H1 (cell line): ENCODE measurements at regions not wholly inside any gene's neighbourhood (a gene's known extent, or its start where the extent isn't known, plus 50 kb on each side); places are given as distances from the start of the nearest gene placed in this dataset.

Experiments
- CTCF ChIP-seq, 3 experiments: IDR thresholded peaks; 1 replicate in 2 of 3; 2 replicates in 1 of 3; pipeline versions ENCODE4 v1.5.1 to v1.6.1; 2011; ENCODE audit warnings: low read length in 3 of 3, mild to moderate bottlenecking in 3 of 3, inconsistent platforms in 2 of 3, low read depth in 1 of 3, moderate library complexity in 1 of 3; ENCODE audit not compliant: insufficient read depth in 1 of 3; ENCODE audit errors: control extremely low read depth in 1 of 3
- GABPA ChIP-seq: IDR thresholded peaks from 2 replicates; pipeline ENCODE4 v1.6.1; 2011; ENCODE audit warnings: mild to moderate bottlenecking, low read length, moderate library complexity, borderline replicate concordance; ENCODE audit not compliant: insufficient read depth
- JUND ChIP-seq: IDR thresholded peaks from 2 replicates; pipeline ENCODE4 v1.6.1; 2011; ENCODE audit warnings: mild to moderate bottlenecking, improper control_type of control experiment, low read length
- KDM1A ChIP-seq: fragments of 200-600, 300-600 bp; sonication (generic); IDR thresholded peaks from 2 replicates; pipeline ENCODE4 v1.7.1; 2016; ENCODE audit warnings: mild to moderate bottlenecking, low read length, borderline replicate concordance
- KDM5A ChIP-seq: fragments of 200-600 bp; IDR thresholded peaks from 2 replicates; pipeline ENCODE4 v1.7.1; 2012; ENCODE audit warnings: mild to moderate bottlenecking, low read length, inconsistent platforms, mixed read lengths
- SAP30 ChIP-seq: fragments of 300-600 bp; sonication (generic); IDR thresholded peaks from 2 replicates; pipeline ENCODE4 v1.7.1; 2012; ENCODE audit warnings: low read length, moderate library complexity, mild to moderate bottlenecking, inconsistent platforms; ENCODE audit not compliant: insufficient read depth, insufficient replicate concordance
- SIRT6 ChIP-seq: IDR thresholded peaks from one replicate; pipeline ENCODE4 v1.7.1; 2012; ENCODE audit warnings: low read length, inconsistent platforms
- TCF12 ChIP-seq: IDR thresholded peaks from 2 replicates; pipeline ENCODE4 v1.6.1; 2011; ENCODE audit warnings: low read depth, mild to moderate bottlenecking, low read length
- YY1 ChIP-seq: IDR thresholded peaks from 2 replicates; pipeline ENCODE4 v1.6.1; 2011; ENCODE audit warnings: low read depth, mild to moderate bottlenecking, low read length

DNA sequence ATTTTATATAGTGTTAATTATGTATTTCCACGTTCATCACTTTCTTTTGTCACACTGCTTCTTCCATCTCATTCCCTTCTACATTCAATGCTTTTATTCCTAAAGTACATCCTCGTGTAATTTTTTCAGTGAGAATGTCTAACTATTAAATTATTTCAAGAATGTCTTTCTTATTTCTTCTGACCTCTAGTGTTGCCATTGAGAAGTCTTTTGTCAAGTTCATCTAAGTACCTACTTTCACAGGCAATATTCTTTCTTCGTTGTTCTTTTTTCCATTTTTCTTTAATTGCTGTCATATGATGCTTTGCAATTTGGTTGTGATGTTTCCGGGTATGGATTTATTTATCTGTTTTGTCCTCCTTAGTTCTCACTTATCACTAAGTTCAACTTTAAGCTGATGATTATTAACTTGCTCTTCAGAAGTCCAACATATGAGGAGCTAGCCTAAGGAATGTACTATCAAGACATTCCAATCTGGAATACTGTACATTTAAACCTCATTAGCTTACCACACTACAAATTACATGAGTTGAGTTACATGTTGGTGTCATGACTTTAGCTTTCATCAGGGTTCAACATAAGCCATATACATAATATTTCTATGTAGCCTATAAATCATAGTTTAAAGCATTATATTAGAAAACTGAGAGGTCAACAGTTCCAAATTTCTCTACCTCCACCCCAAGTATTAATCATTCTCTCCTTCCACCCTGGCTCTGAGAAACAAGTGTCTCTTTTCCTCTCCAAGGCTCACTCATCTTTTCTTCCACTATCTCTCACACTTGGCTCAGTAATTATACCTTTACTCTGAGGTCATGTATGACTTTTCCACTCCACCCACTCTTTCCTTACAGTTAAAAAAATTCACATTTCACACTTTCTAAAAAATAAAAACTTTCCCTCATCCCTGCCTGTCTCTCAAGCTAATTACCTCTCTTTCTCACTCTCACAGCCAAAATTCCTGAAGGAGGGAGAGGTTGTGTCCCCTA, 81.5 kb downstream of the COX18 start (continued):
- TF ChIP-seq CTCF (IDR thresholded peaks at IDR 0.05; ENCODE audit: control extremely low read depth in 1 of 3, insufficient read depth in 1 of 3, low read depth in 1 of 3, low read length in 3 of 3) (no peak), TCF12 (no peak), KDM1A (no peak), SIRT6 (no peak), YY1 (no peak), SAP30 (no peak), JUND (no peak), KDM5A (no peak), GABPA (no peak)
